SH-SY5Y (cell line): ENCODE measurements at regions not wholly inside any gene's neighbourhood (a gene's known extent, or its start where the extent isn't known, plus 50 kb on each side); places are given as distances from the start of the nearest gene placed in this dataset.

Source experiments
- GATA2 ChIP-seq: IDR thresholded peaks from 2 replicates; pipeline ENCODE4 v1.6.1; 2011; ENCODE audit warnings: mild to moderate bottlenecking, low read depth, low read length
- GATA3 ChIP-seq: IDR thresholded peaks from 2 replicates; pipeline ENCODE4 v1.6.1; 2011; ENCODE audit warnings: low read depth, mild to moderate bottlenecking, low read length, moderate library complexity

DNA sequence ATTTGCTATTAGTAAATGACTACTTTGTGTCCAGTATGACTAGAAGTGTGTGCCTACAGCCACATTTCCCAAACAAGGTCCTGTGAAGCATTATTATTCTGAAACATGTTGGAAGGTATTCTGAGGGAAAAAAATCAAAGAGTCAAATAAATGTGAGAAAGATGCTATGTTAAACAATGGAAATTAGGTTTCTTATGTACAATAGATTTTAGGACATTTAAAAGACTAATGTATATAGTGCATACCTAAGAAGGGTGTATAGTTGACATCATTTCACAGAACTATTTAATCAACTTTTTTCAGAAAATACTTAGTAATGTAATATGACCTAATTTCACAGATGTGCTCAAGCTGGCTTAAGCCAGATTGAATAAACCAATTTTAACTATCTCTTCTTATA, 582.5 kb downstream of the USP25 start:
- TF ChIP-seq GATA2 (no peak), GATA3 (no peak)

DNA sequence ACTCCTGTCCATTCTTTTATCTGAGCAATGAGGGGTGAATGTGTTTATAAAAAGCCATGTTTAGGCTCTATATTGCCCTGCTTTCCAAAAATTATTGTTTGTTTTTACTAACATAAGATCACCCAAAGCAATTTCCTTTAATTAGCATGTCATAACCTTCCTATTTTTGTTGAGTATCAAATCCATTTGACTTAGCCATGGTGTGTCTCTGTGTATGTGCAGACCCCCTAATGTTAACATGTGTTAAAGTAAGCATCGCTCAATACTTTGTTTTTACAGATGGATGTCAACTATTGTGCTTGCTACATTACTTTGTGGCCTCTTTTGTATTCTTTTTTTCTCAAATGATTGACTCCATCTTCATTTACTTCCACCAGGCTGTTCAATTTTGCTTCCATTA, 585.4 kb downstream of the USP25 start:
- TF ChIP-seq GATA3 = no peak
- no peak for TF ChIP-seq GATA2

DNA sequence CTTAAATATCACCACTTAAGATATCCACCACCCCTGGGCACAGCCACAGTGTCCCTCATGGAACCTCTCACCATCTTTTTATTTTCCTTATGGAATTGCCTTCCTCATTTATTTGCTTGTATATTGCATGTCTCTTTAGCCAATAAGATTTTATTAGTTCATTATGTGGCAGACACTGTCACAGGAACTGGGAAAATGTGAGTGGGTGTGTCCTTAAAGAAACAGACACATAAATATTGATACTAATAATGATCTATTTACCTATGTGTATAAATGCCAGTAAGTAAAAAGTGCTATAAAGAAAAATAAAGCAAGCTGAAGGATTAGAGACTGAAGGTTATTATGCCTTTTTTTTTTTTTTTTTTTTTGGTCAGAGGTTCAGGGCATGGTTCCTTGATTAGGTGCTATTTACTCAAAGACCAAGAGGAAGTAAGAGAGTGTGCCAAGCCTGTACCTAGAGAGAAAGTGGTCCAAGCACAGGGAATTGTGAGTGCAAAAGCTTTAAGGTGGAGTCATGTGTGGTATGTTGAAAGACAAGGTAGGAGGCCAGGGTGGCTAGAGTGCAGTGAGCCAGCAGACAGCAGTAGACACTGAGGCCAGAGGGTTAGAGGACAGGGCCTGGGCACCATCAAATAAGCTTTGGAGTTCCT, 589.0 kb downstream of the USP25 start:
- no peak for TF ChIP-seq GATA2

DNA sequence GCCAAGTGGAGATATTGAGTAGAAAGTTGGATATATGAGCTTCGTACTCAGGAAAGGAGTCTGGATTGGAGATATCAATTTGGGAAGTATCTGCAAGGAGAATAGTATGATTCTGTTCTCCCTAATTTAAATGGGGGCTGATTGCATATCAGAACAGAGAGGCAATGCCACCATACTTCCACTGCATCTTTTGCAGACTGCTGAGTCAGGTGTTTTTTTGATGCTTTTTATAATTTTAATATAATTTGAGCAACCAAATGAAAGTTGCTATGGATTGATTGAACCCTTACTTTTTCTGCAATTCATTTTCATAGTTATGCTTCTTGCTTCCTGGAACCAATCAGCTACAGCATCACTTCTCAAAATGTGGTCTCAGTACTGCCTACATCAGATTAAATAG, 590.3 kb downstream of the USP25 start:
- TF ChIP-seq GATA2 (no peak), GATA3 (no peak)

GRCh38 chr21:16322454-16322853, 592.7 kb downstream of the USP25 start:
- TF ChIP-seq GATA3 (no peak), GATA2 (no peak)

GRCh38 chr21:16323596-16323995, 593.8 kb downstream of the USP25 start:
- TF ChIP-seq GATA2 = no peak
- TF ChIP-seq GATA3 = no peak

DNA sequence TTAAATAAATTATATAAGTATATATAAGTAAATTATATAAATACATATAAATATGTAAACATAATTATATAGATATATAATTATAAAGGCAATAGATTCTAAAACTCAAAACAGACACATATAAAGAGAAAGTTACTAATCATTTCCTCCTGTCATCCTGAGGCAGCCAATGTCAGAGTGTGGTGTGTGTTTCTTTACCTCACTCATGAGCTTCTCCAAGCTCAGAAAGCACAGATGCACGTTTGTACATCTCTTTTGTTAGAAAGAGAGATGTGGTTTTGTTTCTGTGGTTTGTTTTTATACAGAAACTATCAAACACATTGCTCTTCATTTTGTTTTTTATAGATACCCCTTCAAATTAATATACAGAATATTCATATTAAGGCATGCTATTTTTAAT, 594.8 kb downstream of the USP25 start:
- no peak for TF ChIP-seq GATA2
- no peak for TF ChIP-seq GATA3

- no peak for TF ChIP-seq GATA2
- no peak for TF ChIP-seq GATA3
Measured at GRCh38 chr21:16330082-16330907, 600.5 kb downstream of the USP25 start.

GRCh38 chr21:16330908-16331268, 601.1 kb downstream of the USP25 start:
- TF ChIP-seq GATA3 (no peak), GATA2 (no peak)

- TF ChIP-seq GATA2 (no peak), GATA3 (no peak)
Measured at GRCh38 chr21:16337266-16337665, 607.5 kb downstream of the USP25 start.

DNA sequence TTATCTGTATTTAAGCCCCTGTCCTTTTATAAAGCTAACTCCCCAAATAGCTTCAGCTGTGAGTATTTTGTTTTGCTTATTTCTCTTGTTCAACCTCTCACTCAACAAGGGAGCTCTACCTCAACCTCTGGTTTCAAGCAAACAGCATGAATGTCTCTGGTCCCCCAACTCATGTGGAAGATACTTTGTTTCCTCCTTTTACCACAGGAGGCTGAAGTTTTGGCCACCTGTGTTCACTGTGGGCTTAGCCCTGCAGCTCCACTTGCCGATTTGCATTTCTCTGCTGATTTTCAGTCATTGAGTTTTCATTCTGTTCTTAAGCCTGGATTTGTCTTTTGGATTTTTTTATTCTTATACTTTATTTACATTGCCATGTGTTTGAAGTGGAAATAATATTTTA, 613.1 kb downstream of the USP25 start:
- TF ChIP-seq GATA2 (no peak), GATA3 (no peak)

DNA sequence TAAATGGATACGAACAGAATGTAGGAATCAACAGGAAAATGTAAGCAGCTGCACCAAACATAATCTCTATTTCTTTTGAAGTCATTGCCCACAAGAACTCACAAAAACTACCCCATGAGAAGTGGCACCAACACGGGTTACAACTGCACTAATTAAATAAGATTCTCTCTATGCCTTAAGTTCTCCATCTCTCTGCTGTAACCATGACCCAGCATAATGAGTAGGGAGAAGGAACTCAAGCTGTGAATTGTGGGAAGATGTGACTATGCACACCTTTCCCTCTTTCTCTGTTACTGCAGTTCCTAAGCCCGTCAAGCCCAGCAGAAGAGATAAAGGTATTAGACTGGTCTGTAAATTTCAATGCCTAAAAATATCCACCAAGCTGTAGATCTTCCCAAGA, 614.0 kb downstream of the USP25 start:
- TF ChIP-seq GATA3 (no peak), GATA2 (no peak)

DNA sequence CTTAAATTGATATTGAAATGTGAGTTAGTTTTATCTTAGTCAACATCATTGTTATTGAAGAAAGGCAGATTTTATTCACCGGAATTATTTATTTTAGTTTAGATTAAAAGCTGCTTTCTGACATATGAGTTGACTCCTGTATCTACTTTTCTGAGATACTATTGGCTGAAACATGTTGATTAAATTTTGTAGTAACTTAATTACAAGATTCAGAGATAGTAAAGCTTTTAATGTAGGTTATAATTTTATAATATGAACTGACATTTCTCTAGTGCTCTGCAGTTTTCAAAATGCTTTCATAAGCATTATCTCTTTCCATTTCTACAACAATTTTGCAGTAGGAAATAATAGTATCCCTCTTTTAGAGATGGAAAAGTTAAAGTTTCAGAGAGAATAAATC, 616.0 kb downstream of the USP25 start:
- TF ChIP-seq GATA3 (peak; percentile 48; the same call in 1 of the 2 replicates), GATA2 (peak; percentile 32; the same call in 1 of the 2 replicates)

GRCh38 chr21:16347223-16347622, 617.4 kb downstream of the USP25 start:
- TF ChIP-seq GATA3 (no peak), GATA2 (no peak)

- TF ChIP-seq GATA2 (no peak), GATA3 (no peak)
Measured at GRCh38 chr21:16353764-16354163, 624.0 kb downstream of the USP25 start.

- TF ChIP-seq GATA3 = no peak
- TF ChIP-seq GATA2 = no peak
Measured at GRCh38 chr21:16357994-16358393, 628.2 kb downstream of the USP25 start.
